ENCODE measurements at regions not wholly inside any gene's neighbourhood (a gene's known extent, or its start where the extent isn't known, plus 50 kb on each side); places are given as distances from the start of the nearest gene placed in this dataset.

DNA sequence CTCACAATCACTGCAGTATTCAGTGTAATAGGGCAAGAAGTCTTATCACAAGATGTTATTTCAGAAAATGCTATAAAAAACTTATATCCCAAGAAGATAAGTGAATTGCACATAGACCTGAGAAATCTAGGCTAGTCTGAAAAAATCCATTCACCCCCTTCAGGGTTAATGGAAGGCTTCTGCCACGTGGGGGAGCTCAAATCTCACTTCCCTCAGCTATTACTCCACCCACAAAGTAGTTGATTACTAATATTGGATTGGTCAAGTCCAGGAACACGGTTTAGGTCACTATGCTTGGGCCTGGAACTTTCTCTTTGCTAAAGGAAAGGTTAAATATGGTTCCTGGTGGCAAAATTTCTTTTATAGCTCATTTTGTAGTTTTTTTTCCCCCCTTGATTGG is 51.2 kb upstream of the ADAM23 start:
- peak; percentile 78 for DNase-seq (ENCODE audit: low spot score)

More for the DNA sequence above, 51.2 kb upstream of the ADAM23 start:
- CTCF ChIA-PET: interaction anchor here (0.6 to 1.2 kb wide), 5 partner anchors 23 to 772 kb away, joined by 3 to 5 read pairs (median 3); no protein-coding TSS in a partner anchor
- TF ChIP-seq CTCF (conservative IDR thresholded peaks at IDR 0.05; ENCODE audit: low read depth): peak; percentile 47; the same call in 1 of the 2 replicates
- H3K27ac ChIP-seq: no peak overlapping the region
- POLR2A ChIA-PET (ENCODE audit: low non-redundant PET): no interaction called here

Data from RWPE1 (cell line).